DND-41 (cell line): ENCODE measurements at regions not wholly inside any gene's neighbourhood (a gene's known extent, or its start where the extent isn't known, plus 50 kb on each side); places are given as distances from the start of the nearest gene placed in this dataset.

Experiments used
- ATAC-seq: fragments of 200-7000 bp; cut with Tn5 transposase; 3 replicates; pipeline ENCODE4 v1.9.1; 2021; ENCODE audit warnings: low read depth; ENCODE audit not compliant: insufficient read depth
- DNase-seq: peaks from one replicate; pipeline ENCODE4 v3.0.0-alpha.2; 2020
- H2AFZ ChIP-seq: 2 replicates; pipeline ENCODE4 v1.6.0; 2012; ENCODE audit warnings: low read depth, low read length
- H3K27ac ChIP-seq: 2 replicates; pipeline ENCODE4 v1.5.1; 2012; ENCODE audit warnings: low read length, inconsistent platforms
- H3K27me3 ChIP-seq: fragments of 200-600 bp; sonication (generic); 2 replicates; pipeline ENCODE4 v1.6.0; 2012; ENCODE audit warnings: low read length, mild to moderate bottlenecking, inconsistent platforms; ENCODE audit not compliant: insufficient read depth, poor library complexity
- H3K36me3 ChIP-seq: 2 replicates; pipeline ENCODE4 v1.5.1; 2012; ENCODE audit warnings: low read length, inconsistent platforms; ENCODE audit not compliant: insufficient read depth
- H3K4me1 ChIP-seq: 2 replicates; pipeline ENCODE4 v1.5.1; 2012; ENCODE audit warnings: mild to moderate bottlenecking, low read length; ENCODE audit not compliant: insufficient read depth
- H3K4me2 ChIP-seq: 2 replicates; pipeline ENCODE4 v1.6.0; 2012; ENCODE audit warnings: mild to moderate bottlenecking, moderate library complexity, low read length, inconsistent platforms; ENCODE audit not compliant: insufficient read depth
- H3K4me3 ChIP-seq, 2 experiments: fragments of 200-600 bp in 1 of 2; shearing (Covaris generic) in 1 of 2; 2 replicates each; pipeline ENCODE4 v1.5.1; 2012 to 2016; ENCODE audit warnings: inconsistent platforms in 2 of 2, low read length in 2 of 2, mild to moderate bottlenecking in 2 of 2, low read depth in 1 of 2, moderate library complexity in 1 of 2
- H3K79me2 ChIP-seq: 2 replicates; pipeline ENCODE4 v1.6.0; 2012; ENCODE audit warnings: low read length, inconsistent platforms; ENCODE audit not compliant: insufficient read depth
- H3K9ac ChIP-seq: 2 replicates; pipeline ENCODE4 v1.6.0; 2012; ENCODE audit warnings: low read depth, mild to moderate bottlenecking, inconsistent platforms, low read length, moderate library complexity
- H3K9me3 ChIP-seq: 2 replicates; pipeline ENCODE4 v1.5.1; 2012; ENCODE audit warnings: low read length, moderate library complexity, mild to moderate bottlenecking, inconsistent platforms; ENCODE audit not compliant: insufficient read depth, severe bottlenecking
- H4K20me1 ChIP-seq: 2 replicates; pipeline ENCODE4 v1.6.0; 2012; ENCODE audit warnings: low read length; ENCODE audit not compliant: insufficient read depth
- CTCF ChIP-seq: IDR thresholded peaks from 2 replicates; pipeline ENCODE4 v1.5.1; 2012; ENCODE audit warnings: borderline replicate concordance, low read length, moderate library complexity, mild to moderate bottlenecking; ENCODE audit not compliant: poor library complexity, severe bottlenecking; ENCODE audit errors: extremely low read depth
- EZH2 ChIP-seq: IDR thresholded peaks from 3 replicates; pipeline ENCODE4 v1.6.1; 2012; ENCODE audit warnings: borderline replicate concordance, low read depth, mild to moderate bottlenecking, moderate library complexity, low read length, inconsistent platforms; ENCODE audit not compliant: severe bottlenecking

- Histone ChIP-seq H3K27me3 (no peaks in the 10 kb centered on the region), H3K9ac (no peak overlapping the region), H3K4me3 (no peak overlapping the region), H3K4me1 (no peaks in the 10 kb centered on the region), H3K27ac (no peak overlapping the region), H3K79me2 (no peaks in the 10 kb centered on the region), H3K9me3 (no peaks in the 10 kb centered on the region), H2AFZ (no peak overlapping the region), H3K4me2 (no peak overlapping the region), H3K36me3 (no peaks in the 10 kb centered on the region), H4K20me1 (no peaks in the 10 kb centered on the region)
- no peak for TF ChIP-seq CTCF
- no peak for TF ChIP-seq EZH2
- ATAC-seq (no peak), DNase-seq (no peak)
Observed at GRCh38 chr5:114989512-114989911, 180.2 kb downstream of the TRIM36 start.

GRCh38 chr5:114988096-114988495 is 181.6 kb downstream of the TRIM36 start:
- DNase-seq (no peak), ATAC-seq (no peak)
- Histone ChIP-seq H2AFZ (no peak overlapping the region), H3K9ac (no peak overlapping the region), H3K36me3 (no peaks in the 10 kb centered on the region), H3K4me3 (no peak overlapping the region), H3K9me3 (no peaks in the 10 kb centered on the region), H3K4me2 (no peak overlapping the region), H3K27me3 (no peaks in the 10 kb centered on the region), H3K79me2 (no peaks in the 10 kb centered on the region), H4K20me1 (no peaks in the 10 kb centered on the region), H3K4me1 (no peaks in the 10 kb centered on the region), H3K27ac (no peak overlapping the region)
- TF ChIP-seq EZH2: no peak
- TF ChIP-seq CTCF: no peak

DNA sequence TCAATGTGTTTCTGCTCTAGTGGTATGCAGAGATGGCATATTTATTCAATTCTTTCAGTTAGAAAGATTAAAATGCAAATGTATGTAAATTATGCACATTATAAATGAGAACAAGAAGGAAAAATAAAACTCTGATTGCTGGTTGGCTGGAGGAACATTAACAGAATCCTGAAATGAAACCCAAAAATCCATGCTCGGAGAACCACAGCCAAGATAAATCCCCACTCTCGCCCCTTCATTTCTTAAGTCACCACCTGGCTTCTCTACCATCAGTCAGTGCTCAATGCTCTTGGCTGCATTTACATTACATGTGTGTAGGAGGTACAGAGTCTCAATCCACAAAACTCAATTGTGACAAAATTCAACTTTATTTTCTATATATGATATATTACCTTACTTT is 184.9 kb downstream of the TRIM36 start:
- Histone ChIP-seq H2AFZ (no peak overlapping the region), H3K9me3 (no peaks in the 10 kb centered on the region), H3K27ac (no peak overlapping the region), H3K4me2 (no peak overlapping the region), H3K79me2 (no peaks in the 10 kb centered on the region), H3K4me1 (no peaks in the 10 kb centered on the region), H3K27me3 (no peaks in the 10 kb centered on the region), H3K4me3 (no peak overlapping the region), H3K36me3 (no peaks in the 10 kb centered on the region), H4K20me1 (no peaks in the 10 kb centered on the region), H3K9ac (no peak overlapping the region)
- ATAC-seq: no peak
- TF ChIP-seq CTCF: no peak
- TF ChIP-seq EZH2: no peak
- DNase-seq: no peak

- Histone ChIP-seq H3K4me1 (no peaks in the 10 kb centered on the region), H3K9ac (no peak overlapping the region), H3K9me3 (no peaks in the 10 kb centered on the region), H3K4me2 (no peak overlapping the region), H3K36me3 (no peaks in the 10 kb centered on the region), H2AFZ (no peak overlapping the region), H3K27me3 (no peaks in the 10 kb centered on the region), H3K4me3 (no peak overlapping the region), H4K20me1 (no peaks in the 10 kb centered on the region), H3K79me2 (no peaks in the 10 kb centered on the region), H3K27ac (no peak overlapping the region)
- ATAC-seq (no peak), DNase-seq (no peak)
- no peak for TF ChIP-seq CTCF
- no peak for TF ChIP-seq EZH2
Observed at GRCh38 chr5:114981111-114981510, 188.6 kb downstream of the TRIM36 start.
